HT-29 (cell line): ENCODE measurements at regions not wholly inside any gene's neighbourhood (a gene's known extent, or its start where the extent isn't known, plus 50 kb on each side); places are given as distances from the start of the nearest gene placed in this dataset.

Experiments used
- DNase-seq: peaks from one replicate; pipeline ENCODE4 v3.0.0-alpha.2; 2015; ENCODE audit warnings: low spot score

- DNase-seq = no peak
These were observed 183.4 kb downstream of the RFC3 start for GRCh38 chr13:34001389-34001788.

DNA sequence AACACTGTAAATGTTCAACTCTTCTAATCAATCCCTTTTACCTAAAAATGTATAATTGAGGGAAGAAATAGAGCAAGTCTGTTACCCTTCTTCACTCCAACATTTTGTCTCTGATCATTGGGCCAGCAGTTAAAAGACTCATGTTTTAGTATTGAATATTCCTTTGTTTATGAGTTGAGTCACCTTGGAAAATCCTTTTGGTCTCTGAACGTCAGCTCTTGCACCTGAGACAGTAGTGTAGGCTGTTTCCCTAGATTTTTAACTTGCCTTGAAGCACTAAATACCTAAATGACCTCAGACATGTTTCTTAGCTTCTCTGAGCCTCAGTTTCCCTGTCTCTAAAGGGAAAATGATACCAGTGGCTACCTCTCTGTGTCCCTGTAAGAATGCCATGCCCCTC, 184.2 kb downstream of the RFC3 start:
- DNase-seq = no peak

- DNase-seq = no peak
These were observed 185.0 kb downstream of the RFC3 start for GRCh38 chr13:34002924-34003323.

GRCh38 chr13:34003656-34004055, 185.7 kb downstream of the RFC3 start:
- DNase-seq = no peak

- DNase-seq = no peak
These were observed 186.7 kb downstream of the RFC3 start for GRCh38 chr13:34004676-34005075.

- DNase-seq = no peak
These were observed 188.1 kb downstream of the RFC3 start for GRCh38 chr13:34006011-34006410.

DNA sequence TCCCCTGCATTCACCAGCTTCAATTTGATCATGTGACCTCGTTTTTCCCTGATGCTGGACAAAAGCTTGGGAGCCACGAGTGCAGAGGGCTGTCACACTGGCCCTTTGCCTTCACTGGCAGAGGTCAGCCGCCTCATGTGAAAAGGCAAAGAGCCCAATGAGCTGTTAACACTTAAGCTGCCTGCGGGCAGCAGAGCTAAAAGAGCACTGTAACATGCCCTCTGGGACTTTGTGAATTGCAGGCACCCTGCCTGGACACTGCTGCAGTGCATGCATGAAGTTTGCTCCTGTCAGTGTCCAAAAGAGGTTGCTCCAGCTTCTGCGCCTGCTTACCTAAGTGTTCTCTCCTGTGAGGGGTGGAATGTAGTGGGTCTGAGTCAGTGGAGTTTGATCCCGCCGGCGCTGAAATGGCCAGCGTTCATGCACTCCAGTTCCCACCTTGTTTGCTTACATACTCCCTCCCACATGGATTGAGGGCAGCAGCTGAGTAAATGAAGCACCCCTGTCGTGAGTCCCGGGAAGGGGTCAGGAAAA, 193.7 kb downstream of the RFC3 start:
- DNase-seq = peak; percentile 80

- no peak for DNase-seq
These were observed 194.4 kb downstream of the RFC3 start for GRCh38 chr13:34012382-34012781.

- DNase-seq = no peak
These were observed 195.1 kb downstream of the RFC3 start for GRCh38 chr13:34013061-34013460.

GRCh38 chr13:34017231-34017630, 199.3 kb downstream of the RFC3 start:
- DNase-seq = no peak

DNA sequence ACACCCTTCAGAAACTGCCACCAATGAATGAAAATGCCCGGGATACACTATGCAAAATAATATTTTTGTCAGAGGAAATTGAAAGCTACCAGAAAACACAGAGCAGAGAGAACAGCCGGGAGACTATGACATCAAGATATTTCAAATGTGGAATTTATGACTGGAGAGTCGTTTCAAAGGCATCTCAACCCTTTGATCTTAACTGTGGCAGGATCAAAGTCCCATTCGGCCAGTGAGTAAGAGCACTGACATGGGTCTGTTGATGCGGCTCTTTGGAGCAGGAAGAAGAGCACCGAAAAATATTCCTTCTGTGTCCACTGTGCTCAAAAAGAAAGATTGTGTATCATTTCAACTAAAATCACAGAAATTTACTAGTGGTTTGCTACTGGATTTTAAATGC, 201.9 kb downstream of the RFC3 start:
- DNase-seq = peak; percentile 91

DNA sequence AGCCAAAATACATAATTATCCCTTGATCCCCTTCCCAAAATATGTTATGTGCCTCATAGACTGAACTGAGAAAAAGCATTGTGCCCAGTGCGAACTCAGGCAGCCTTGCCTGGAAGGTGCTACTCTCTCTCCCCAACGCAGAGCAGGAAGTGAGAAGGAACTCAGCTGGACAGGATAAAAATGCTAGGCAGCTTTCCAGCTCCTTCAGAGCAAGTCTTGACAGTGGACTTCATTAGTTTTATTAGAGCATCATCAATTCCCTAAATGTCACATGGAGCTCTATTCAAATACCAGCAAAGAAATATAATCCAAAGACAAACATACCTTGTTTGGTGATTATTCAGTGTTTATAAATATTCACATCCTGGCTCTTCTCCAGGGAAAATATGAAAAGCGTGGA, 202.4 kb downstream of the RFC3 start:
- DNase-seq = peak; percentile 69

DNA sequence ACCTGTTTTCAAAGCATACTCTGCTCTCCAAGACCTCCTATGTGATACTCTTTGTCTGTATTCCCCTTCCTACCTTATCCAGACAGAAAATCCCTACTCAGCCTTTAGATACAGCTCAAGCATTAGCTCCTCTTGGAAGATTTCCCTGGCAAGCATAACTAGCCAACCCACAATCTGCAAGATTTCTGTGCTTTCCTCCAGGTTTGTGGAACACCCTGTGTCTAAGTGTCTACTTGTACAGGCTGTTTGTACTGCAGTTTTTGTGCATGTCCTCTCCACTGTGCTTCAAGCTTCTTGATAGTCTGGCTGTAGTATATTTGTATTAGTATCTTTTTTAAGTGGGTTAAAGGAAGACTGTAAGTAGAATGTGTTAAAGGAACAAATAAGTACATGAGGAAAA, 203.7 kb downstream of the RFC3 start:
- no peak for DNase-seq

GRCh38 chr13:34025746-34026145, 207.8 kb downstream of the RFC3 start:
- peak; percentile 12 for DNase-seq

DNA sequence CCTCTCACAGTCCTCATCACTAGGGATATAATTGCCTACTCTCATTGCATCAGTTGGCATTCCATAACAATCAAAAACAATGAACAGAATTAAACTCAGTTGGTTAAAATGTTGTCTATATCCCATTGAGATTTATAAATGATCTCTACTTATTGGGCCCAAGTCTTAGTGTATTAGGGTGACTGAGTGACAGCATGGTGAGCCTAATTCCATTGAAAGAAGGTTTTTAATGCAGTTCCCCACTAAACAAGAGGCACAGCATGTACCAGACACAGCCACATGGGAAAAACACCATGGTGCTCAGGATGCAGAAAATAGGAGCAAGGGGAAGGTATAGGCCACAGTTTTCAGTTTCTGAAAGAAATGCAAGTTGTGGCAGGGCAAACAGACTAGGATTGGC, 208.4 kb downstream of the RFC3 start:
- DNase-seq = no peak

- DNase-seq = peak; percentile 25
These were observed 210.8 kb downstream of the RFC3 start for GRCh38 chr13:34028496-34029442.

GRCh38 chr13:34030782-34031181, 212.8 kb downstream of the RFC3 start:
- DNase-seq = no peak

DNA sequence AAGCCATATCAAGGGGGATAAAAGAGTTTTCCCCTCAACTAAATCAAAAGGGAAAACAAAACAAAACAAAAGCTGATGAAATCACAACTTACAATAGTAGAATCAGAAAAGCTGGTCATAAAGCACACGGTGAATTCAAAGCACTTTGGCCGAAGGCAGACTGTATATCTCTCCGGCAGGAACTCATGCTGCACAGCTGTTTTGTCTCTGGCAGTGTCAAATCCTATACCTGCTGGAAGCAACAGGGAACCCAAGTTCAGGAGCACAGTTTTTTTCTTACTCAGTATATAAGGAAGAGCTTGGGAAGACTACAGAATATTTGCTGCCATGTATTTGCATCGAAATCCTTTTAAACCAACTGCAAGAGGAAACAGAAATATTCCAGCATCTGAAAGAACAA, 213.7 kb downstream of the RFC3 start:
- no peak for DNase-seq

DNA sequence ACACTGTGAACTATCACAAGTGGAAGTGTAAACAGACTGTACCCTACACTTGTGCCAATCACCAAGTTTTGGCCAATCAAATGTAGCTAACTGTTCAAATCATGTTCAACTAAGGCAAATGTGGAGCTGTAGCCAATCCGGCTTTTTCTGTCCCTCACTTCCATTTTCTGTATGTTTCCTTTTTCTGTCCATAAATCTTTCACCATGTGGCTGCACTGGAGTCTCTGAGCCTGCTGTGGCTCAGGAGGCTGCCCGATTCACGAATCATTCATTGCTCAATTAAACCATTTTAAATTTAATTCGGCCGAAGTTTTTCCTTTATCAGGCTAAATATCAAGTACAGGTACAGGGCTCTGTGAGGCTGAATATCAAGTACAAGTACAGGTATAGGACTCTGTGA, 216.5 kb downstream of the RFC3 start:
- no peak for DNase-seq

- no peak for DNase-seq
These were observed 217.2 kb downstream of the RFC3 start for GRCh38 chr13:34035178-34035577.

DNA sequence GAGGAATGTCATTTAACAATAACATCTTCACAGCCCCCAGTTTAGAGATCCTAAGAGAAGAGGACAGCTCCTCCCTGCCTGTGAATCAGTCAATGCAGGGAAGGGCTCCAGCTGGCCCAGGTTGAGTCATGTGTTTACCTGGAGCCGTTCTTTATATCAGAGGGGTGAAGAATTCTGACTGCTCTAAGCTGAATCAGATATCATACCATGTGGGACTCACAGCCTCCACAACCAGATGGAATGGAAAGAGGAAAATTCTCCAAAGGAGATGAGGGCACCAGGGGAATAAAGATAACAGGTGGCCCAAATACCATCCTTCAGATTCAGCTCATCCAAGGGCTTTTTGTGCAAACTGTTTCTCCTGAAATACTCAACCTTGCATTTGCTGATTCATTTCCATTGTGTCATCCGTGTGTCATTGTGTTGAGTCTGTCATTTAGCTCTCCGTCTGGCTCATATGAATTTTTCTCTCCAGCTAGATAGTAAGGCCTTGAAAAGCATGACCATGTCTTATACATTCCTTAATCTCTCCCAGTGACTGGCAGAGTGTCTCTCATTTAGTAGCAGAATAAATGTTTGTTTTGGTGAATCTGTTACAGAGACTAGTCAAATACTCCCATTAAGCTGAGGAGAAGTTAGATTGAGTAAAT, 217.9 kb downstream of the RFC3 start:
- DNase-seq = peak; percentile 59

GRCh38 chr13:34037636-34038540, 219.9 kb downstream of the RFC3 start:
- DNase-seq = no peak
